Neural crest cell (in vitro differentiated cells): ENCODE measurements at regions not wholly inside any gene's neighbourhood (a gene's known extent, or its start where the extent isn't known, plus 50 kb on each side); places are given as distances from the start of the nearest gene placed in this dataset.

ENCODE experiments used
- DNase-seq: peaks from one replicate; pipeline ENCODE4 v3.0.0; 2021; ENCODE audit warnings: low read depth, mixed read lengths, low spot score
- H3K27ac Mint-ChIP-seq: one replicate; pipeline ENCODE4 v1.8.0; 2021; ENCODE audit warnings: mild to moderate bottlenecking, mixed read lengths; ENCODE audit not compliant: unreplicated experiment
- H3K27me3 Mint-ChIP-seq: 2 replicates; pipeline ENCODE4 v1.8.0; 2021; ENCODE audit warnings: low read depth, mild to moderate bottlenecking, mixed read lengths
- H3K36me3 Mint-ChIP-seq: 2 replicates; pipeline ENCODE4 v1.8.0; 2021; ENCODE audit warnings: low read depth, mild to moderate bottlenecking, mixed read lengths
- H3K4me1 Mint-ChIP-seq: 2 replicates; pipeline ENCODE4 v1.8.0; 2021; ENCODE audit warnings: mixed read lengths
- H3K4me3 Mint-ChIP-seq: one replicate; pipeline ENCODE4 v1.8.0; 2021; ENCODE audit warnings: mild to moderate bottlenecking, mixed read lengths
- H3K9me3 Mint-ChIP-seq: 2 replicates; pipeline ENCODE4 v1.8.0; 2021; ENCODE audit warnings: mixed read lengths
- TF ChIP-seq, protein P1 (sequence below): fragments of 200-600 bp; sonication (generic); conservative IDR thresholded peaks from 2 replicates; pipeline ENCODE4 v1.5.0; 2021; ENCODE audit warnings: antibody characterized with exemption, mild to moderate bottlenecking

DNA sequence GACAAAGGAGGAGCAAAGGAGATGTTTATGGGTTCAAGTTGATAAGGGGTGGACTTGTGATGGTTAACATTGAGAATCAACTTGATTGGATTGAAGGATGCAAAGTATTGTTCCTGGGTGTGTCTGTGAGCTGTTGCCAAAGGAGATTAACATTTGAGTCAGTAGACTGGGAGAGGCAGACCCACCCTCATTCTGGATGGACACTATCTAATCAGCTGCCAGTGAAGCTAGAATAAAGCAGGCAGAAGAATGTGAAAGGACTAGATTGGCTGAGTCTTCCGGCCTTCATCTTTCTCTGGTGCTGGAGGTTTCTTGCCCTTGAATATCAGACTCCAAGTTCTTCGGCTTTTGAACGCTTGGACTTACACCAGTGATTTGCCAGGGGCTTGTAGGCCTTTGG, 98.7 kb upstream of the DAB1 start:
- Mint-ChIP-seq H3K27ac (no peak overlapping the region), H3K9me3 (no peaks in the 10 kb centered on the region), H3K4me1 (no peaks in the 10 kb centered on the region), H3K4me3 (no peak overlapping the region), H3K27me3 (no peaks in the 10 kb centered on the region), H3K36me3 (no peaks in the 10 kb centered on the region)
- TF ChIP-seq, protein P1, sequence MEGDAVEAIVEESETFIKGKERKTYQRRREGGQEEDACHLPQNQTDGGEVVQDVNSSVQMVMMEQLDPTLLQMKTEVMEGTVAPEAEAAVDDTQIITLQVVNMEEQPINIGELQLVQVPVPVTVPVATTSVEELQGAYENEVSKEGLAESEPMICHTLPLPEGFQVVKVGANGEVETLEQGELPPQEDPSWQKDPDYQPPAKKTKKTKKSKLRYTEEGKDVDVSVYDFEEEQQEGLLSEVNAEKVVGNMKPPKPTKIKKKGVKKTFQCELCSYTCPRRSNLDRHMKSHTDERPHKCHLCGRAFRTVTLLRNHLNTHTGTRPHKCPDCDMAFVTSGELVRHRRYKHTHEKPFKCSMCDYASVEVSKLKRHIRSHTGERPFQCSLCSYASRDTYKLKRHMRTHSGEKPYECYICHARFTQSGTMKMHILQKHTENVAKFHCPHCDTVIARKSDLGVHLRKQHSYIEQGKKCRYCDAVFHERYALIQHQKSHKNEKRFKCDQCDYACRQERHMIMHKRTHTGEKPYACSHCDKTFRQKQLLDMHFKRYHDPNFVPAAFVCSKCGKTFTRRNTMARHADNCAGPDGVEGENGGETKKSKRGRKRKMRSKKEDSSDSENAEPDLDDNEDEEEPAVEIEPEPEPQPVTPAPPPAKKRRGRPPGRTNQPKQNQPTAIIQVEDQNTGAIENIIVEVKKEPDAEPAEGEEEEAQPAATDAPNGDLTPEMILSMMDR = no peak
- DNase-seq = no peak

- TF ChIP-seq, protein P1 = no peak
- Mint-ChIP-seq H3K27ac (no peak overlapping the region), H3K4me3 (no peak overlapping the region), H3K9me3 (no peaks in the 10 kb centered on the region), H3K36me3 (no peaks in the 10 kb centered on the region), H3K4me1 (no peaks in the 10 kb centered on the region), H3K27me3 (no peaks in the 10 kb centered on the region)
- DNase-seq = no peak
These were observed 97.1 kb upstream of the DAB1 start for GRCh38 chr1:57520743-57521515.

DNA sequence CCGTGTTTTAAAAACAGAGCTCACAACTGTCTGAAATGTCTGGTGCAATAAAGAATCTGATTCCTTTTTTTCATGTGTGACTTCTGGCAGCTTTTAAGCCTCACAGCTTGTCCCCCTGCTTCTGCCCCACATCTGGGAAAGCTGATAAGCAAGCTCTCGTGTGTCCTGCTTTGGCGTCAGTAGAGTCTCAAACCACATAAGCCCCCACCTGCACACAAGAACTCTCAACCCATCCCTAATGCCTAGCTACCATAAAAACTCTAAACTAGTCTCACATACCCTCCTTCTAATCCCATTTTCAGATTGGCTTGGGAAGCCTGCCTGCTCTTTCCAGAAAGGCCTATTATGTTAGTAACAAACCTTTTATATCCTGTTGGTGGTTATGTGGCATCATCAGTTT, 94.6 kb upstream of the DAB1 start:
- TF ChIP-seq, protein P1 = no peak
- H3K9me3 Mint-ChIP-seq = no peaks in the 10 kb centered on the region
- no peaks in the 10 kb centered on the region for H3K27me3 Mint-ChIP-seq
- no peak overlapping the region for H3K27ac Mint-ChIP-seq
- no peak for DNase-seq
- no peak overlapping the region for H3K4me3 Mint-ChIP-seq
- no peaks in the 10 kb centered on the region for H3K36me3 Mint-ChIP-seq
- no peaks in the 10 kb centered on the region for H3K4me1 Mint-ChIP-seq

DNA sequence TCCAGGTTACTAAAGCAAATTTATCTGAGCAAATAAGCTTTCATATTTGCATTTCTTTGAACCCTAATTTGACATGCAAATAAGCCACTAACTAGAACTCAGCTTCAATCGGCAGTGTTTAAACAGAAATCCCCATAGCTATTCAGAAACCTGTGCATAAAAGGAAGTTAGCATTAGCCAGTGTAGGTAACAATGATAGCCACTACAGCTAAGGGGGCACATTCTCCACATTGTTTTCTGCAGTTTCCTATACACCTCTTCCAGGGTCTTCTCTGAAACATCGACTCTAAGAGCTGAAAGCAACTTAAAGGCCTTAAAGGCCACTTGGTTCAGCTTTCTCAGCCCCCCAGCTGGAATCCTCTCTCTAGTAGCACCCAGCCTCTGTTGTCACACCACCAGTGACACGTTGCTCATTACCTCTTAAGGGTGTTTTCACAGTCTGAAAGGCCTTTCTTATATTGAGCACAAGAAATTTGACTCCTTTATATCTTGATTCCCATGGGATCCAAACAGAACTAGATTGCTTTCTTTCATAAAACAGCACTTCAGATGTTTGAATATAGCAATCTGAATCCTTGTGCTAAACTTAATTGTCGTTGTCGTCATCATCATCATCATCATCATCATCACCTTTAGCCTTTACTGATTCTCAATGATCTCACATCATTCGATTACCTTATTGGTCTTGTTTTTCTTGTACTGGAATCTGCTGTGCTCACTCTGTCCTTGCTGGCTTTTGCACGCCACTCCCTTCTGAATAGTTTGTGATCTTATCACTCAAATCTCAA, 93.9 kb upstream of the DAB1 start:
- H3K9me3 Mint-ChIP-seq = no peaks in the 10 kb centered on the region
- no peak overlapping the region for H3K27ac Mint-ChIP-seq
- no peaks in the 10 kb centered on the region for H3K36me3 Mint-ChIP-seq
- DNase-seq = no peak
- H3K4me3 Mint-ChIP-seq = no peak overlapping the region
- no peaks in the 10 kb centered on the region for H3K27me3 Mint-ChIP-seq
- H3K4me1 Mint-ChIP-seq = no peaks in the 10 kb centered on the region
- TF ChIP-seq, protein P1 = no peak

DNA sequence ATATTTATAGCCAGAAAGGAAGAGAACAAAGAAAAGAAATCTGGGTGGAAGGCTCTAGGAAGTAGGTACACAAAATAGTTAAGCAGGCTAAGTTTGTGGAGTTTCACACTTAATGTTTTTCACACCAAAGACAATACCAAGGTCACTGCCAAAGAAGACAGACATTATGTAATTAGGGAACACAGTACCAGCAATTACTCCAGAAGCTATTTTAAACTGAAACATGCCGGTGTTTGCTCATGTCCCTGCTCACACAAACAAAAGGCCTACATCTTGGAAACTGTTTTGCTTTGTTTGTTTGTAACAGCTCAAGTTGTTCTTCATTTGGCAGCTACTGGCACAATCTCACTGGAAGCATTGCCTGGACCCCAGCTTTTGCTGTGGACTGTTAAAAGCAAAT, 88.5 kb upstream of the DAB1 start:
- Mint-ChIP-seq H3K9me3 (no peaks in the 10 kb centered on the region), H3K4me3 (no peak overlapping the region), H3K4me1 (no peaks in the 10 kb centered on the region), H3K27ac (no peak overlapping the region), H3K36me3 (no peaks in the 10 kb centered on the region), H3K27me3 (no peaks in the 10 kb centered on the region)
- DNase-seq = no peak
- TF ChIP-seq, protein P1 = no peak
